GM18508 (cell line): ENCODE measurements at regions not wholly inside any gene's neighbourhood (a gene's known extent, or its start where the extent isn't known, plus 50 kb on each side); places are given as distances from the start of the nearest gene placed in this dataset.

ENCODE experiments used
- ATAC-seq: cut with Tn5 transposase; IDR thresholded peaks from one replicate; pipeline ENCODE4 v1.9.1; 2021; ENCODE audit warnings: moderate number of reproducible peaks; ENCODE audit not compliant: insufficient read depth, unreplicated experiment

- no peak for ATAC-seq
These were observed 1165.3 kb downstream of the TBC1D22A start for GRCh38 chr22:47927648-47928210.

DNA sequence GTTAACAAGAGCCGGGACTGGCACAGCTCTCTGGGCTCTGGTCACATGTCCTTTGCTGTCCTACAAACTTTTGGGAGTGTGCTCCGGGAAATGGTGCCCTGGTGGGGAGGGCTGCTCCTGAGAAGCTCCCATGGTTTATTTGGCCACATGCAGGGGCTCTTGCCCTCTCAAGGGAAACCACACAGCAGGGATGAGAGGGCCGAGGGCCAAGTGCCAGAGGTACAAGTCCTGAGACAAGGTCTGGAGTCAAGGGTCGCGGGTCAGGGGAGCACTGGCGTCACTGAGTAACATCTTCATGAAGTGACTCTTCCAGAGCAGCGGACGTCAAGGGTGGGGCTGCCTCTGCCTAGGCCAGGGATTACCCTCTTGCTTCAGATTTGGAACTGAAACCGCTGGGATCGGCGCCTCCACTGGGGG lies 1160.6 kb downstream of the TBC1D22A start:
- ATAC-seq, result no peak

DNA sequence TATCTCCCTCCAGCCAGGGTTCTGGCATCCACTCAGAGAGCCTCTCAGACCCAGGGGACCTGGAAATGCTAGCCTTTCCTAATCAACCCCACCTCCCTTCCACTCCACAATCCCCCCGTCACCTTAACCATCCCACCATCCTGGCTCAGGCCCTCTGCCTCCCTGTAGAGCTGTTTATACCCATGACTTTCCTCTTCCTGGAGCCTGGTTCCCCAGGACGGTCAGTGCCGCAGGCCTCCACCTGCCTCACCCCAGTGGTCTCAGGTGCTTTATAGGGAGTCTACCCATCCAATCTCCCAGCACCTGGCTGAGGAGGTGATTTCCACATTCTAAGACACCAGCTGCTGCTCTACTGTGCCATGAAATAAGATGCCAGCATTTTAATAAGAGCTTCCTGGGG lies 1159.5 kb downstream of the TBC1D22A start:
- no peak for ATAC-seq

DNA sequence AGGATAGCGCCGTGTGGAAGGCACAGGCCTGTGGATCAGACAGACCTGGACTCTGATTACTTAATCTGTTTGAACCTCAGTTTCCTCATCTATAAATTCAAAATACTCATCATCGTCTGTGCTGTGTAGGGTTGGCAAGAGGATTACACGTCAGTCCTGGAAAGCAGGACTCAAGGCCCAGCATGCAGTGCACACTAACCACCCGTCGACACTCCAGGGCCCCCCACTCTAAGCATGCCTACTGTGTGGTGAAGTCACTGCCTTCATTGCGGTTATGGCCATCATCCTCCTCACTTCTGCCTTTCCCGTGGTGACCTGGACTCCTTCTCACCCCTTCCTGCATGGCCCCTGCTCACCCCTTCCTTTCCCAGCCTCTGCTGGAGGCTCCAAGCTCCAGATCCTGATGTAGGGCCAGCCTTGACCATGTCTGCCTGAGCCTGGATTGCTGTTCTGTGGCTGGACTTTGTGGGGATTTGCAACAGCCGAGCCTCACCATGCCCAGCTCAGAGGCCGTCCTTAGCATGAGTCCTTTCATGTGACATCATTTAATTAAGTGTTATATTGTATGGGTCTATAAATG lies 1158.0 kb downstream of the TBC1D22A start:
- no peak for ATAC-seq

DNA sequence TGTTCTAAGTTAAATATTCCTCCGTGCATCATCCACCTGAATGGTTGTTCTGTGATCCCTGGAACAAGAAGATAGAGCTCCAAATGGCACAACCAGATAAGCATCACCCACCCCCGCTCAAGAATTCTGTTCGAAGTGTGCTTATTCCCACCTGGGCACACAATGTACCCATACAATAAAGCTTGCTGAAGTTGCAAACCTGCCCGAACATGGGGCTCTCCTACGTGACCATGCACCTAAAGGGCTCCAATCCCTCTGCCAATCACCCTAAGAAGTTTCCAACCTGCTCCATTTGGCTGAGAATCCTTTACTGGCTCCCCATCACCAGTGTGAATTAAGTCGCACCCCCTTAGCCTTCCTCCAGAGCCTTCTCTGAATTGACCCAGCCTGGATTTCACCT lies 1157.4 kb downstream of the TBC1D22A start:
- ATAC-seq, result no peak

- no peak for ATAC-seq
These were observed 1156.6 kb downstream of the TBC1D22A start for GRCh38 chr22:47919001-47919441.

GRCh38 chr22:47918276-47918921 lies 1155.9 kb downstream of the TBC1D22A start:
- no peak for ATAC-seq

GRCh38 chr22:47914481-47915097 lies 1152.1 kb downstream of the TBC1D22A start:
- ATAC-seq, result no peak

- no peak for ATAC-seq
These were observed 1140.3 kb downstream of the TBC1D22A start for GRCh38 chr22:47902646-47903180.

DNA sequence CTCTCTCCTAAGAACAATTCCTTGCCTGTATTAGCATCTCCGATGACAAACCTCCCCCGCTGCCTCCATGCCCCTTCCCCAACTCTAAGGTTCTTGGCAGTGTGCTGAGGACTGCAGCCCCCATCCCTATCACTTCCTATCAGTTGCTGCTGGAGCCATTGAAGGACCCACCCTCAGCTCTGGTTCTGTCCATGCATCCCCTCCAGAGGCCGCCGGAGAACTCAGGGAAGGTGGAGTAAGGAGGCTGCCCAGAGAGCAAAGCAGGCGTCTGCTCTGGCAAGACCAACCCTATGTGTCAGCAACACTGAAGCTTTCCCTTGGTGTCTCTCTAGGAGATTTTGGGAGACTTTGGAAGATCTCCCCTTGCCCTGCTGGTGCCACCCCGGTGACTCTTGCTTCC lies 1139.5 kb downstream of the TBC1D22A start:
- no peak for ATAC-seq

GRCh38 chr22:47899894-47900293 lies 1137.4 kb downstream of the TBC1D22A start:
- no peak for ATAC-seq

DNA sequence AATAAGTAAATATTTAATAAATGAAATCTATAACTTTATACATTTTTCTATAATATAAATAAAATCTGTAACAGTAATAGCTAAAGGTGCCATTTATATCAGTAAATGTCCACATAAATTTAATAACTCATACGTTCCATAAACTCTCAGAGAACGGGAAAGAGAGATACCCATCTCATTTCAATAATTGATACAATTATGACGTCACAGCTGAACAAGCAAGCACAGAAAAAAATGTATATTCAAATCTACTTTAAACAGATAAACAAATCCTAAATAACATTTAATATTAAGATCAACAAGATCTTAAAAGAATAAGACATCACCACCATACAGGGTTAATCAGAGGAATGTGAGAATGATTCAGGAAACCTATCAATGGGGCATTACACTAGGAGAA lies 1136.5 kb downstream of the TBC1D22A start:
- no peak for ATAC-seq

GRCh38 chr22:47891609-47892008 lies 1129.2 kb downstream of the TBC1D22A start:
- no peak for ATAC-seq

- ATAC-seq, result no peak
These were observed 1126.4 kb downstream of the TBC1D22A start for GRCh38 chr22:47888817-47889216.

DNA sequence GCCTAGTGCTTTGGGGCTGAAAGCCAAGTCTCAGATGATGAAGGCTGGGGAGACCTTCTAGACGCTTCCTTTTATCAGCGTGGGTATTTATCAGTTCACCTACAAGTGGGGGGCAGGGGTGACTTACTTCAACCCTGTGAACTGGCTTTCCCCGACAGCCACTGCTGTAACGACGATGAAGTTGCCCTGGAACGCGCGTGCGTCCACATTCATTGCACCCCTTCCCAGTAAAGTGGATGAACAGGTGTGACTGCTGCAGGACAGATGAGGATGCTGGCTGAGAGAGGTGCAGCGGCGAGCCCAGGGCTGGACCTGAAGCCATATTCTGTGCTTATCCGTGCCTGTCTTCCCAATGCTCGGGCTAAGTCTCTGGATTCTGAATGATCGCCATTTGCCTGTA lies 1122.3 kb downstream of the TBC1D22A start:
- ATAC-seq, result no peak

GRCh38 chr22:47884200-47884599 lies 1121.8 kb downstream of the TBC1D22A start:
- ATAC-seq, result no peak

DNA sequence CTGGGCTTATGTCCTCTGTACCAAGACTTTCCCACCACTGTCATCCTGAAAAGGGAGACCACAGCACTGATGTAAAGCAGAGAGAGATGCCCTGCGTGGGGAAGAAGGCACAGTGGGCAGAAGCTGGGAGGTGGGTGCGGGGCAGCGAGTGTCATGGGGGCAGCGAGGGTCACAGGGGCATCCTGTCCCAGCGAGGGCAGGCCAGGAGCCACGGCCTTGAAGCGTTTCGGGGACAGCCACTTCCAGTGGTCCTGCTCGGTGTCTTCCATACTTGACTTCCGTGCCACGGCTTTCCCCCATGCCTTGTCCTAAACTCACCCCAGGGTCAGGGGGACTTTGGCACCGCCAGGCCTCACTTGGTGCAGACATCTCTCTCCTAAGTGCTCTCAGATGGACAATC lies 1121.3 kb downstream of the TBC1D22A start:
- no peak for ATAC-seq

DNA sequence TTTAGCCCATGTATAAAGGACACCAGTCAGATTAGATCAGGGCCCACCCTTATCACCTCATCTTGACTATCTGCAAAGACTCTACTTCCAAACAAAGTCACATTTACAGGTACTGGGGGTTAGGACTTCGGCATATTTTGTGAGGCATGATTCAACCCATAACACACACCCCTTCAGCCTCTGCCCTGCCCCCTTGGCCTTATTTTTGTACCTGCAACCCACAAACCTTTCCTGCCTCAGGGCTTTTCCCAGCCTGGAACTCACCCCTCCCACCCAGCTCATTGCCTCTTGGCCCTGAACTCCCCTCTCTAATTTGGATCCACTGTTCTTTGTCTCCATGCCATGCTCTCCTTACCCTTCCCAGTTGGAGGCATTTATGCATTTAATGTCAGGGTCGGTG lies 1116.9 kb downstream of the TBC1D22A start:
- ATAC-seq, result no peak

DNA sequence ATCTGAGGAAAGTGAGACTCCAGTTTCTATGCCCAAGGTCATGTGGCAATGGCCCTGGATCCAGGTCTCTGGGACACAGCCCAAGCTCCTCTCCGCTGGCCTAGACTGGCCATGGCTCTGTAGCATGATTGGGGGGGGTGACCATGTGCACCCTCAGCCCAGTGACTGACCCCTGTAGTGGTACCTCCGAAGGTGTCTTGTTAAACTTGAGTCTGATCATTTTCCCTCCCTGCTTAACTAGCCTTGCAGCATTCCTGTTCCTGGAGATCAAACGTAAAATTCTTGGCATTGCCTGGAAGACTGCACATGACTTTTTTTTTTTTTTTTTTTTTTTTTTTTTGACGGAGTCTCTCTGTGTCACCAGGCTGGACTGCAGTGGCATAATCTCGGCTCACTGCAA lies 1116.0 kb downstream of the TBC1D22A start:
- ATAC-seq, result no peak

DNA sequence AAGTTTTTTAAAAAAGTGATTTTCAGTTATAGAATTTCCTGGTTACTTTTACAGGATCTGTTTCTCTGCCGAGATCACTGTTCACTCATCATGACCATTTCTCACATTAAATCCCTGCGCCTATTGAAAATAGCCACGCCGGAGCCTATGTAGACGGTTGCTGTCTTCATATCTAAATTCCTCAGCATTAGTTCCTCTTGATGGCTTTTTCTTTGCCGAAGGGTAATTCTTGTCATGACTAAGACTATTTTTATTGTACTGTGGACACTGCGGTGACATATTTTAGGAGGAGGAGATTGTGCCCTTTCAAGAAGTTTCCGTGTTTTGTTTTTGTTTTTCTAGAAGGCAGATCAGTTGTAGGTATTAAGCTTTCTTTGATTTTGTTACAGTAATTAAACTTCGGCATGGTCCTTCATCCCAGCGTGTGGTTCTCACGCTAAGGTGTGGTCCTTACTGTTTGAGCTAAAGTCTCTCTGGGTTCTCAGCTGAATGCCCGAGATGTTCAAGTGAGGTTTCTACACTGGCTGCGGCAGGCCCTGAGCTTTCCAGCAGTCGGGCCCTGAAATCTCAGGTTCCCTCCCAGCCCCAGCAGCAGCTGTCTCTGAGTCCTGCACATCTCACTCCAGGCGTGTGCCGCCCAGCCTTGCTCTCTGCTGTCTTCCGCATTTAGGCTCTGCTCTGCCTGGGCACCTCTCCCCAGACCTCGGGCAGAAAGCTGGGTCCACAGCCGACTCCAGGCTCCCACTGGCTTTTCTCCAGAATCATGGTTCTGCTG lies 1110.5 kb downstream of the TBC1D22A start:
- ATAC-seq, result no peak

DNA sequence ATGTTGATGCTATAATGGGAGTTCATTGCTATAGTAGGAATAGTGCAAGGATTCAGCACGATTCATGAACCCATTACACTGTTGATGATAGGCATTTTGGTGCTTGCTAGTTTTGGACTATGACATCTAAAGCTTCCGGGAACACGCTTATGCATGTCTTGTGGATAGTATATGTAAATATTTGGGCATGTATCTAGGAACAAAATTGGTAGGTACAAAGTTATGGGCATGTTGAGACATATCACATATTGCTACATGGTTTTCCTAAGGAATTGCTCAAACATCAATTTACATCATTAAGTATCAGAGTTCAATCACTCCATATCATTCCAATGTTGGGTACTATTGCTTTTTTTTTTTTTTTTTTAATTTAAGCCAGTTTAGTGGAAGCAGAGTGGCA lies 1103.2 kb downstream of the TBC1D22A start:
- no peak for ATAC-seq
